Smooth muscle cell (in vitro differentiated cells): ENCODE measurements at regions not wholly inside any gene's neighbourhood (a gene's known extent, or its start where the extent isn't known, plus 50 kb on each side); places are given as distances from the start of the nearest gene placed in this dataset.

Experiments used
- DNase-seq: peaks from one replicate; lab custom pipeline; 2025; ENCODE audit not compliant: unreplicated experiment; lab: John Stamatoyannopoulos, UW
- H2AFZ ChIP-seq: fragments of 200-600 bp; sonication (generic); 2 replicates; pipeline ENCODE4 v1.6.0; 2016; ENCODE audit warnings: antibody characterized with exemption, low read depth, mild to moderate bottlenecking
- H3F3A ChIP-seq: fragments of 200-600 bp; sonication (generic); 2 replicates; pipeline ENCODE4 v1.6.0; 2017; ENCODE audit warnings: antibody characterized with exemption, low read depth
- H3K27ac ChIP-seq: fragments of 200-600 bp; sonication (generic); 2 replicates; pipeline ENCODE4 v1.5.1; 2016; ENCODE audit warnings: low read depth, mild to moderate bottlenecking
- H3K27me3 ChIP-seq: fragments of 200-600 bp; sonication (generic); 2 replicates; pipeline ENCODE4 v1.6.1; 2016; ENCODE audit warnings: low read depth, mild to moderate bottlenecking
- H3K36me3 ChIP-seq: fragments of 200-600 bp; sonication (generic); 2 replicates; pipeline ENCODE4 v1.5.1; 2016; ENCODE audit warnings: low read depth
- H3K4me1 ChIP-seq: fragments of 200-600 bp; sonication (generic); 2 replicates; pipeline ENCODE4 v1.5.1; 2016; ENCODE audit warnings: low read depth
- H3K4me2 ChIP-seq: fragments of 200-600 bp; sonication (generic); 2 replicates; pipeline ENCODE4 v1.6.0; 2016; ENCODE audit warnings: mild to moderate bottlenecking
- H3K4me3 ChIP-seq: fragments of 200-600 bp; sonication (generic); 2 replicates; pipeline ENCODE4 v1.5.1; 2016; ENCODE audit warnings: mild to moderate bottlenecking
- H3K79me2 ChIP-seq: fragments of 200-600 bp; sonication (generic); 2 replicates; pipeline ENCODE4 v1.6.0; 2016; ENCODE audit warnings: low read depth, mild to moderate bottlenecking
- H3K9ac ChIP-seq: fragments of 200-600 bp; sonication (generic); 2 replicates; pipeline ENCODE4 v1.6.0; 2016; ENCODE audit warnings: low read depth
- H3K9me3 ChIP-seq: fragments of 200-600 bp; sonication (generic); replicated peaks from 2 replicates; pipeline ENCODE4 v1.5.1; 2016; ENCODE audit warnings: low read depth
- H4K20me1 ChIP-seq: fragments of 200-600 bp; sonication (generic); 2 replicates; pipeline ENCODE4 v1.6.0; 2016; ENCODE audit warnings: low read depth
- CTCF ChIP-seq: fragments of 200-600 bp; sonication (generic); IDR thresholded peaks from 2 replicates; pipeline ENCODE4 v1.5.1; 2017; ENCODE audit warnings: borderline replicate concordance, mild to moderate bottlenecking, antibody characterized with exemption; ENCODE audit not compliant: insufficient read depth, poor library complexity, severe bottlenecking
- WGBS: methylation state at CpG from one replicate; pipeline ENCODE4 v1.1.7; 2016; ENCODE audit warnings: low lambda C conversion rate; 5-methylcytosine and 5-hydroxymethylcytosine counted together

DNA sequence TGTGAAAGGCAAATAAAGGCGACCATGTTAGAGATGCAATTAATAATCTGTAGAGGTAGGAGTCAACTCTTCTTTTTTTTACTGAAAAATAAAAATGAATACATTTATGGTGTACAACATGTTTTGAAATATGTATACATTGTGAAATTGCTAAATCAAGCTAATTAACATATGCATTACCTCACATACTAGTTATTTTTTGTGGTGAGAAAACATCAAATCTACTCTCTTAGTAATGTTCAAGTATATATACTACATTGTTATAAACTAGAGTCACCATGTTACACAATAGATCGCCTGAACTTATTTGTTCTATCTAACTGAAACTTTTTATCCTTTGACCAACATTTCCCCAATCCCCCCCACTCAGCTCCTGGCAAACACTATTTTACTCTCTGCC lies 143.2 kb downstream of the POU4F1 start:
- Histone ChIP-seq H3K4me1 (no peaks in the 10 kb centered on the region), H3K9ac (no peak overlapping the region), H3K9me3 (no peaks in the 10 kb centered on the region), H3K4me2 (no peak overlapping the region), H3K36me3 (no peaks in the 10 kb centered on the region), H3K27me3 (no peaks in the 10 kb centered on the region), H3F3A (no peaks in the 10 kb centered on the region), H3K4me3 (no peak overlapping the region), H2AFZ (no peak overlapping the region), H3K27ac (no peak overlapping the region), H3K79me2 (no peaks in the 10 kb centered on the region), H4K20me1 (no peaks in the 10 kb centered on the region)
- DNase-seq: no peak
- 85% methylated on average over 2 of the region's 2 CpGs for WGBS
- no peak for TF ChIP-seq CTCF

DNA sequence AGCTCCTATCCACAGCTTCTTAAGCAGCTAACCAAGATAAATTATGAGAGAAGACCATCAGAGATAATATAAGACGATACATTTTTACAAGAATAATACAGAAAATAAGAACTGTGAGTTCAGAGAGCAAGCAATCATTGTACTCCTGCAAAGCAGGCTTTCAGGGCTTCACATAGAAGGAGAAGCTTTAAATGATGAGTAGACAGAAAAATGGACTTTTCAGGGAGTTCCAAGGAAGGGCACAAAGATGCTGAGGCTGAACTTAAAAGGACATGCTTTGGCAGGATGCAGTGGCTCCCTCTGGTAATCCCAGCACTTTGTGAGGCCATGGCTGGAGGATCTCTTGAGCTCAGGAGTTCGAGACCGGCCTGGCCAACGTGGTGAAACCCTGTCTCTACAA lies 159.5 kb downstream of the POU4F1 start:
- no peaks in the 10 kb centered on the region for H3K9me3 ChIP-seq
- no peaks in the 10 kb centered on the region for H3F3A ChIP-seq
- H3K4me2 ChIP-seq: no peak overlapping the region
- no peak overlapping the region for H3K4me3 ChIP-seq
- DNase-seq: no peak
- no peak overlapping the region for H3K27ac ChIP-seq
- no peaks in the 10 kb centered on the region for H4K20me1 ChIP-seq
- 72% methylated on average over 4 of the region's 4 CpGs for WGBS
- H2AFZ ChIP-seq: no peak overlapping the region
- TF ChIP-seq CTCF: no peak
- H3K27me3 ChIP-seq: no peaks in the 10 kb centered on the region
- H3K9ac ChIP-seq: no peak overlapping the region
- no peaks in the 10 kb centered on the region for H3K79me2 ChIP-seq
- H3K4me1 ChIP-seq: no peaks in the 10 kb centered on the region
- H3K36me3 ChIP-seq: no peaks in the 10 kb centered on the region

DNA sequence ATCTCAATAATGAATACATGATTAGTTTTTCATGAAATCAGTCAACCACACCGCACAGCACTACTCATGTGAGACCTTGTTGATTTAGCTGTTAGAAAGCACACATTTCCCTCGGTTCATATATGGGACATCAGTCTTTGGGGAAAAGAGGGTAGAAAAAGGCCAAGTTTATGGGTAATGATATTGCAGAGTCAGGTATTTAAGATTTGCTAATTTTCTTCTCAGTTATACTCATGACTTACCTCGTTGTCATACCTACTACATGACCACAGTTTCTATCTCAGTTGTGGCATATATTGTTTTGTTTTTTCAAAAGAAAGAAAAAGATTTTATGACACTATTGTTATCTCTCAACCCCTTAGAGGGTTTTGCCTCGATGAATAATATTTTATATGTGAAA lies 165.6 kb downstream of the POU4F1 start:
- H3K4me3 ChIP-seq: no peak overlapping the region
- TF ChIP-seq CTCF: no peak
- H3K4me2 ChIP-seq: no peak overlapping the region
- WGBS: 79% methylated on average over 4 of the region's 4 CpGs
- no peaks in the 10 kb centered on the region for H3K27me3 ChIP-seq
- H4K20me1 ChIP-seq: no peaks in the 10 kb centered on the region
- H2AFZ ChIP-seq: no peak overlapping the region
- H3K79me2 ChIP-seq: no peaks in the 10 kb centered on the region
- no peaks in the 10 kb centered on the region for H3K36me3 ChIP-seq
- no peaks in the 10 kb centered on the region for H3K4me1 ChIP-seq
- H3K9ac ChIP-seq: no peak overlapping the region
- no peaks in the 10 kb centered on the region for H3K9me3 ChIP-seq
- H3K27ac ChIP-seq: no peak overlapping the region
- no peaks in the 10 kb centered on the region for H3F3A ChIP-seq
- no peak for DNase-seq

DNA sequence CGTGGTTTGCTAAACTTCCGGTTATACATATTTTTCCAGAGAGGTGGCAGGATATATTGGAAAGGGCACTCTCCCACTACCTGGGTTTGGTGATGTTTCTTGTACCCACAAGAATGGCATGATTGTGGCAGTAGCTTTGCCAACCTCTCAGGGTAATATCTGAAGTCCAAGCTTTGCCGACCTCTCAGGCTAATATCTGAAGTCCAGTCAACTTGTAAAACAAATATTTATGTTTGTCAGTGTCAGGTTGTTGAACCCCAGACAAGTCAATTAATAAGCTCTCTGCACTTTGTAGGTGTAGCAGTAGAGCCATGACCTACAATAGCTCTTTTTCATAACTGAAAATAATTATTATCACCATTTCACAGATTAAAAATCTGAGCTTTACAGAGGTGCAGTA lies 167.0 kb downstream of the POU4F1 start:
- Histone ChIP-seq H3K9ac (no peak overlapping the region), H3K4me3 (no peak overlapping the region)
- no peak for TF ChIP-seq CTCF

More for the DNA sequence above, 167.0 kb downstream of the POU4F1 start:
- Histone ChIP-seq H3K27ac (no peak overlapping the region), H3K36me3 (no peaks in the 10 kb centered on the region), H3K4me2 (no peak overlapping the region), H3K27me3 (no peaks in the 10 kb centered on the region), H3F3A (no peaks in the 10 kb centered on the region), H3K9me3 (no peaks in the 10 kb centered on the region), H4K20me1 (no peaks in the 10 kb centered on the region), H3K79me2 (no peaks in the 10 kb centered on the region), H3K4me1 (peaks cover under 1% of the 10 kb centered on the region), H2AFZ (no peak overlapping the region)
- whole genome bisulfite sequencing: 91% methylated on average over 3 of the region's 3 CpGs
- DNase-seq: no peak
